Endothelial cell (in vitro differentiated cells): ENCODE measurements at regions not wholly inside any gene's neighbourhood (a gene's known extent, or its start where the extent isn't known, plus 50 kb on each side); places are given as distances from the start of the nearest gene placed in this dataset.

Experiments used
- DNase-seq: peaks from one replicate; pipeline ENCODE4 v3.0.0; 2021; ENCODE audit warnings: low spot score
- H3K27ac Mint-ChIP-seq: one replicate; pipeline ENCODE4 v1.8.0; 2021; ENCODE audit warnings: mixed read lengths, inconsistent platforms; ENCODE audit not compliant: unreplicated experiment
- H3K27me3 Mint-ChIP-seq: one replicate; pipeline ENCODE4 v1.8.0; 2021; ENCODE audit warnings: mild to moderate bottlenecking, moderate library complexity, mixed read lengths, inconsistent platforms; ENCODE audit not compliant: unreplicated experiment
- H3K36me3 Mint-ChIP-seq: one replicate; pipeline ENCODE4 v1.8.0; 2021; ENCODE audit warnings: mild to moderate bottlenecking, low read depth, mixed read lengths, inconsistent platforms; ENCODE audit not compliant: unreplicated experiment
- H3K4me1 Mint-ChIP-seq: one replicate; pipeline ENCODE4 v1.8.0; 2021; ENCODE audit warnings: mild to moderate bottlenecking, mixed read lengths, inconsistent platforms; ENCODE audit not compliant: unreplicated experiment
- H3K4me3 Mint-ChIP-seq: one replicate; pipeline ENCODE4 v1.8.0; 2021; ENCODE audit warnings: mild to moderate bottlenecking, mixed read lengths, inconsistent platforms; ENCODE audit not compliant: unreplicated experiment
- H3K9me3 Mint-ChIP-seq: one replicate; pipeline ENCODE4 v1.8.0; 2021; ENCODE audit warnings: mixed read lengths, inconsistent platforms; ENCODE audit not compliant: unreplicated experiment
- TF ChIP-seq, protein P1 (sequence below): fragments of 200-600 bp; sonication (generic); IDR thresholded peaks from one replicate; pipeline ENCODE4 v1.5.0; 2021; ENCODE audit warnings: antibody characterized with exemption; ENCODE audit not compliant: unreplicated experiment

DNA sequence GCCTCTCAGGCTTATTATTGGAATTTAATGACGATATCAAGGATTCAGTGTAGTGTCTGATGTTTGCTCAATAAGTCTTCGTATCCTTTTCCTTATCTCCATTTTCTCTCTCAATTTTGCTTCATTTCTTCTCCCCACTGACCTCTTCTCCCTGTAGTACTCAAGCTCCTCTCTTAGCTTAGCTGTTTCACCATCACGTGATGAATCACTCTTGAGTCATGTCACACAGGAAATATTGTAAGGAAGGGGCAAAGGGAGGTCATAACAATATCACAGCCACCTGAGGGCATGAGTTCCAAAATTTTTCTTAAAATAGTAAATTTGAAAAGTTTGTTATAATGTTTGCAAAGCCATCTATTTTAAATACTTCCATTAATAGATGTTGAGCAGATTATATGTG lies 392.2 kb upstream of the MARCKS start:
- Mint-ChIP-seq H3K36me3 (no peaks in the 10 kb centered on the region), H3K27me3 (no peaks in the 10 kb centered on the region), H3K4me3 (no peak overlapping the region), H3K4me1 (peaks cover 6% of the 10 kb centered on the region), H3K27ac (no peak overlapping the region), H3K9me3 (no peaks in the 10 kb centered on the region)
- DNase-seq: no peak
- TF ChIP-seq, protein P1, sequence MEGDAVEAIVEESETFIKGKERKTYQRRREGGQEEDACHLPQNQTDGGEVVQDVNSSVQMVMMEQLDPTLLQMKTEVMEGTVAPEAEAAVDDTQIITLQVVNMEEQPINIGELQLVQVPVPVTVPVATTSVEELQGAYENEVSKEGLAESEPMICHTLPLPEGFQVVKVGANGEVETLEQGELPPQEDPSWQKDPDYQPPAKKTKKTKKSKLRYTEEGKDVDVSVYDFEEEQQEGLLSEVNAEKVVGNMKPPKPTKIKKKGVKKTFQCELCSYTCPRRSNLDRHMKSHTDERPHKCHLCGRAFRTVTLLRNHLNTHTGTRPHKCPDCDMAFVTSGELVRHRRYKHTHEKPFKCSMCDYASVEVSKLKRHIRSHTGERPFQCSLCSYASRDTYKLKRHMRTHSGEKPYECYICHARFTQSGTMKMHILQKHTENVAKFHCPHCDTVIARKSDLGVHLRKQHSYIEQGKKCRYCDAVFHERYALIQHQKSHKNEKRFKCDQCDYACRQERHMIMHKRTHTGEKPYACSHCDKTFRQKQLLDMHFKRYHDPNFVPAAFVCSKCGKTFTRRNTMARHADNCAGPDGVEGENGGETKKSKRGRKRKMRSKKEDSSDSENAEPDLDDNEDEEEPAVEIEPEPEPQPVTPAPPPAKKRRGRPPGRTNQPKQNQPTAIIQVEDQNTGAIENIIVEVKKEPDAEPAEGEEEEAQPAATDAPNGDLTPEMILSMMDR: no peak

DNA sequence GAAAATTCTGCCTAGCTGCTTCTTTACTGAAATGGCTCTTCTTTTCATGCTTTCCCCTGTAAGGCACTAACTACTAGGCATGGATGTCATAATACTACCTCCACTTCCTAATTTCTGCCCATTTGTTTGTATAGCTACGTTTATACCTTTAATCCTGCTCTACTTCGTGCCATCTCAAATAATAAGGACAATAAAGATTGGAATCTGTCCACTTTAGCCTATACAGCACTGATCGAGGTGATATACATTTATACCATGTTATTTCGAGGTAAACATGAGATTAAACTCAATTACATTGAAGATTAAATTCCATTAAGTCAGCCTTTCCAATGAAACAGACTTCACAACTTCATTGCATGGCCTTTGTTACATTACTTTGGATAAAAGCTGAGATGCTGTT lies 390.6 kb upstream of the MARCKS start:
- Mint-ChIP-seq H3K27me3 (no peaks in the 10 kb centered on the region), H3K27ac (no peak overlapping the region), H3K4me1 (peaks cover 6% of the 10 kb centered on the region), H3K9me3 (no peaks in the 10 kb centered on the region), H3K36me3 (no peaks in the 10 kb centered on the region), H3K4me3 (no peak overlapping the region)
- no peak for DNase-seq
- TF ChIP-seq, protein P1: no peak

DNA sequence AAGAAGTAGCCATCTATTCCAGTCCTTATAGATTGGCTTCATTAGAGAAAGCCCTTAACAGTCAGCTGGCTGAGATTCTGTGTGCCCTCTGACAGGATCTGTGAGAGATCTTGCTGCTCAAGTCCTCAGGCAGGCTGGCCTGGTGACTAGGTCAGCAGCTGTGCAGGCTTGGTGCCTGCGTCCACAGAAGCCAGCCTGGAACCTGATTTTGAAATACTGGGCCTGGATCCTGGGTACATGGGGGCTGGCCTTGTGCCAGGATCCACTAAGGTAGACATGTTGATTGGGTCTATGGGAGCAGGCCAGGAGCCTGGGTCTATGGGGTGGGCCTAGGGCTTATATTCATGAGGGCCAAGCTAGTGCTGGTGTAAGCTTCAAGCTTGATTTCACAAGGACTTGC lies 381.8 kb upstream of the MARCKS start:
- no peaks in the 10 kb centered on the region for H3K36me3 Mint-ChIP-seq
- H3K4me3 Mint-ChIP-seq: no peak overlapping the region
- H3K4me1 Mint-ChIP-seq: no peaks in the 10 kb centered on the region
- TF ChIP-seq, protein P1: no peak
- H3K27me3 Mint-ChIP-seq: no peaks in the 10 kb centered on the region
- no peak overlapping the region for H3K27ac Mint-ChIP-seq
- DNase-seq: no peak
- H3K9me3 Mint-ChIP-seq: no peaks in the 10 kb centered on the region

DNA sequence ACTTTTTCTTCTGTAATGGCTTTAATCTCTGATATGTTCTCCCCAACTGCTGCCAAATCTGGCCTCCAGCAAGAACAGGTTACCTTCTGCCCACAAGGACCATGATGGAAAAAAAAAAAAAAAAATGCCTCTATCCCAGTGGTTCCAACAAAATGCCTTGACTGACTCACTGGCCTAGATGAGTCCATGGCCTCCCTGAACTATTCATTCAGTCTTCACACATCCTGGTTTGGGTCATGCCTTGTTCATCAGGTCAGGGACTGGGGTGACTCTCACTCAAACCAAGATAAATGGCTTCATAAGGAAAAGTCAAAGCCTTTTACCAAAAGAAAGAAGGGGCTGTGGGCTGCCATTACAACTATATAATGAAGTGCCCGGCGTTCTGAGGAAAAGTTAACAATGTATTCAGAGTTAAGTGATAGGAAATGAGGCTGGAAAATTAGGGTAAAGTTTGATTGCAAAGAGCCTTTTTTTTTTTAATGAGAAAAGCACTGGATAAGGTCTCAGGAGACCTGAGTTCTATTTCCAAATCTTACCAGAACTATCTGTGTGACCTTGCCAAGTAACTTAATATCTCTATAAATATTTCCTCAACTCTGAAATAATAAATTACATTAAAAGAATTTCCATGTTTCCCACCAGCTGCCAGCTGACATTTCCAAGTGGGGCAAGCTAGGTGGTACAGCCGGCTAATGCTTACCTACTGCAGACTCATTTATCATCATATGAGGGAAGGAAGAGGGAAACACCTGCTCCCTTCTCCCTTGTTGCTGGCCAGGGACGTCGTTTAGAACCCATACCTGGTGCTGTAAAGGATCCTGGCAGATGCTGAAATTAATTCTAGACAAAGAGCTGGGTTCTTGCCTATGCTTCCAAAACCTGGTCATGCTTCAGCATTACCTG lies 380.0 kb upstream of the MARCKS start:
- H3K27me3 Mint-ChIP-seq: no peaks in the 10 kb centered on the region
- DNase-seq: no peak

DNA sequence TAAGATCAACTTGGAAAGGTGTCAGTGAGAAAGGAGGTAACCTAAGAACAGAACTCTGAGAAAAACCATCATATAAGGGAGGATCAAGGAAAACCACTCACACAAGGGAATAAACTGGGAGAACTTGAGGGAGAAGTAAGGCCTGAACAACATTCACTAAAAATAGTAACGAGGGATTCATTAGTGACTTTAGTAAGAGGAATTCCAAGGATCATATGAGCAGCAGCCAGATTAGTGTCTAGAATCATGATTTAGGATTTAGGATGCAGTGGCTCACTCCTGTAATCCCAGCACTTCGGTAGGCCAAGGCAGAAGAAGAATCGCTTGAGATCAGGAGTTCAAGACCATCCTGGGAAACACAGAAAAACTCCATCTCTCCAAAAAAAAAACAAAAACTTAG lies 376.5 kb upstream of the MARCKS start:
- no peak overlapping the region for H3K4me3 Mint-ChIP-seq
- no peaks in the 10 kb centered on the region for H3K27me3 Mint-ChIP-seq
- H3K36me3 Mint-ChIP-seq: no peaks in the 10 kb centered on the region
- H3K9me3 Mint-ChIP-seq: no peaks in the 10 kb centered on the region
- H3K27ac Mint-ChIP-seq: no peak overlapping the region
- H3K4me1 Mint-ChIP-seq: no peaks in the 10 kb centered on the region
- DNase-seq: no peak
- TF ChIP-seq, protein P1: no peak

More for the DNA sequence above, 380.0 kb upstream of the MARCKS start:
- H3K27ac Mint-ChIP-seq: no peak overlapping the region
- TF ChIP-seq, protein P1: no peak
- no peaks in the 10 kb centered on the region for H3K4me1 Mint-ChIP-seq
- no peak overlapping the region for H3K4me3 Mint-ChIP-seq
- no peaks in the 10 kb centered on the region for H3K36me3 Mint-ChIP-seq
- no peaks in the 10 kb centered on the region for H3K9me3 Mint-ChIP-seq
